Natural killer cell (primary cell): ENCODE measurements at regions not wholly inside any gene's neighbourhood (a gene's known extent, or its start where the extent isn't known, plus 50 kb on each side); places are given as distances from the start of the nearest gene placed in this dataset.
A peak's percentile ranks its signal among the peaks of the same experiment; 100 is the strongest.

ENCODE experiments used
- ATAC-seq, 3 donors: fragments of 150-1000 bp in 2 of 3; fragments of 200-7000 bp in 1 of 3; cut with Tn5 transposase; 1 replicate in 1 of 3; 2 replicates in 2 of 3; pipeline ENCODE4 v1.10.0; 2021; ENCODE audit warnings: mild to moderate bottlenecking in 2 of 3, moderate library complexity in 2 of 3
- DNase-seq, 2 donors: peaks; one replicate each; pipeline versions ENCODE4 v3.0.0 to v3.0.0-alpha.2; 2013 to 2021; ENCODE audit warnings: mixed read lengths in 1 of 2
- H3K27ac ChIP-seq: one replicate; pipeline ENCODE4 v1.5.1; 2013; ENCODE audit warnings: mild to moderate bottlenecking, low read length
- H3K27me3 ChIP-seq: one replicate; pipeline ENCODE4 v1.6.1; 2013; ENCODE audit warnings: low read length; ENCODE audit not compliant: control insufficient read depth, insufficient read depth
- H3K36me3 ChIP-seq: one replicate; pipeline ENCODE4 v1.6.1; 2013; ENCODE audit warnings: low read length; ENCODE audit not compliant: control insufficient read depth, insufficient read depth
- H3K4me1 ChIP-seq: one replicate; pipeline ENCODE4 v1.6.1; 2013; ENCODE audit warnings: low read length; ENCODE audit not compliant: control insufficient read depth, insufficient read depth
- H3K4me3 ChIP-seq: one replicate; pipeline ENCODE4 v1.5.1; 2013; ENCODE audit warnings: low read length
- H3K9me3 ChIP-seq: one replicate; pipeline ENCODE4 v1.6.1; 2013; ENCODE audit warnings: low read length; ENCODE audit not compliant: control insufficient read depth, insufficient read depth
- H3K27ac Mint-ChIP-seq, 2 donors: one replicate each; pipeline ENCODE4 v1.8.0; 2022; ENCODE audit warnings: mild to moderate bottlenecking in 2 of 2, mixed read lengths in 2 of 2, moderate library complexity in 1 of 2
- H3K27me3 Mint-ChIP-seq, 2 donors: one replicate each; pipeline ENCODE4 v1.8.0; 2022; ENCODE audit warnings: low read depth in 2 of 2, mixed read lengths in 2 of 2
- H3K36me3 Mint-ChIP-seq: one replicate; pipeline ENCODE4 v1.8.0; 2022; ENCODE audit warnings: mixed read lengths
- H3K4me1 Mint-ChIP-seq, 2 donors: one replicate each; pipeline ENCODE4 v1.8.0; 2022; ENCODE audit warnings: mixed read lengths in 2 of 2
- H3K4me3 Mint-ChIP-seq: one replicate; pipeline ENCODE4 v1.8.0; 2022; ENCODE audit warnings: mild to moderate bottlenecking, moderate library complexity, mixed read lengths
- H3K9me3 Mint-ChIP-seq, 2 donors: one replicate each; pipeline ENCODE4 v1.8.0; 2022; ENCODE audit warnings: mixed read lengths in 2 of 2
- CTCF ChIP-seq: fragments of 200-600 bp; IDR thresholded peaks from one replicate; pipeline ENCODE4 v1.8.0; 2022; ENCODE audit warnings: antibody characterized with exemption
- whole genome bisulfite sequencing: methylation state at CpG from one replicate; pipeline ENCODE4 v1.1.7; 2013; ENCODE audit warnings: missing lambda C conversion rate; ENCODE audit not compliant: insufficient coverage; 5-methylcytosine and 5-hydroxymethylcytosine counted together
- intact Hi-C: fragments of 100-400 bp; cut with micrococcal nuclease; formaldehyde crosslinking; loops from one replicate; pipeline ENCODE4 v1.14.2; 2022

DNA sequence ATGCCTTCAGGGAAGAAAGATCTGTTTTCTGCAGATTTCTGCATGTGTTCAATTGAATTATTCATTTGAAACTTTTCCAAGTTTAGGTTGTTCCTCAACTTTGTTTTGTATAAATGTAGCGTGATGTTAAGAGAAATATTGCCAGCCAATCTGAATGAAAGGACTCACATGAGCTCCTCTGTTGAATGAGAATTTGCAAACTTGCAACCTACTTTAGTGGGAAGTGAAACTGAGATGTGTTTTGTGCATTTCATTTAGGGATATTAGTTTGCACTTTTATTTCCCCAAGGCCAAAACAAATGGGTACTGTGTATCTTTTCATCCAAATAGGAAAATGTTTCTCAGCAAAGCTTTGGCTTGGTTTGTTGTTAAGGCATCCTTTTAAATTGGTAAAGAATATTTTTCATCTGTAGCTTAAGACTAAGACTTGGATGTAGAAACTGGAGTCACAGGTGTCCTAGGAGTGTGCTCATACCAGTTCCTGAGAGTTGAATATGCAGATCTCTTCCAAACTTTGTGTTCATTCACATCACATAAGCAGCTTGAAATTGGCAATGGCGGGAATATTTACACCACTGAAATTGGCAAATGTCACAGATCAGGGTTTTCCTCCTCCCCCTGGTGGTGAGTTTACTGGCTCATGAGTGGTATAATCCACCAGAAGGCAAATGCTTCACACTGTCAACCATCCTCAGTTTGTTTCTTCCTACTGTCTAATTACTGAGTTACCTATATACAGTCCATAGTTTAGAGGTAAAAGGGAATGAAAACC lies 193.6 kb upstream of the BANK1 start:
- Histone ChIP-seq H3K36me3 (no peaks in the 10 kb centered on the region), H3K9me3 (no peaks in the 10 kb centered on the region), H3K4me3 (no peak overlapping the region), H3K4me1 (no peaks in the 10 kb centered on the region), H3K27me3 (no peaks in the 10 kb centered on the region), H3K27ac (no peak overlapping the region)
- Mint-ChIP-seq H3K4me3 (no peak overlapping the region), H3K9me3 (no peaks in the 10 kb centered on the region), H3K27me3 (no peaks in the 10 kb centered on the region), H3K4me1 (no peaks in the 10 kb centered on the region), H3K36me3 (no peaks in the 10 kb centered on the region), H3K27ac (no peak overlapping the region)
- intact Hi-C loops, result loop anchor here (1.0 to 5.0 kb wide), 2 partner anchors 250 to 428 kb away; partner anchors contain the start of gene PPP3CA
- peak in 1 of 2 donors; percentile 70 for DNase-seq
- WGBS, result 67% methylated on average over 1 of the region's 2 CpGs
- peak; percentile 30 to 55 (median 40) for ATAC-seq
- TF ChIP-seq CTCF, result peak; percentile 62

- Mint-ChIP-seq H3K9me3 (no peaks in the 10 kb centered on the region), H3K27ac (no peak overlapping the region), H3K4me3 (no peak overlapping the region), H3K36me3 (no peaks in the 10 kb centered on the region), H3K4me1 (no peaks in the 10 kb centered on the region), H3K27me3 (no peaks in the 10 kb centered on the region)
- DNase-seq (no peak), ATAC-seq (no peak)
- Histone ChIP-seq H3K4me3 (no peak overlapping the region), H3K4me1 (no peaks in the 10 kb centered on the region), H3K9me3 (no peaks in the 10 kb centered on the region), H3K27me3 (no peaks in the 10 kb centered on the region), H3K36me3 (no peaks in the 10 kb centered on the region), H3K27ac (no peak overlapping the region)
- 87% methylated on average over 5 of the region's 11 CpGs for WGBS
- intact Hi-C loops, result no loop called here
- no peak for TF ChIP-seq CTCF
These were observed 195.9 kb upstream of the BANK1 start for GRCh38 chr4:101594588-101594987.

DNA sequence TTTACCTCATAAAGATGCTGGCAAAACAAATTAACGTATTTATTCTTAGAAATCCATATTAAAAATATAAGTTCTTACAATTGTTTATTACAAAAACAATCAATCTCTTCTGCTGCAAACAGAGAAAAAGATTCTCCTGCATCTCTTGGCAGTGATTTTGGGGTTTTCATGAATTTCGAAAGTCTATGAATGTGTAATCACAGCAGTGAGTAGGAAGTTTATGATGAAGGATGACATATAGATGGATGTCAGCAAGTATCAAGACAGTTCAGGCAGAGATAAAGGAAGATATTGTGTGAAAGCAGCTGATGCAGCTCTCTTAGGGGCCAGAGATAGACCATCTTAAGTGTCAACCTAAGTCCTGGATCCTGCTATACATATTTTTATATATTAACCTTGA lies 196.9 kb upstream of the BANK1 start:
- ATAC-seq (no peak), DNase-seq (no peak)
- Histone ChIP-seq H3K36me3 (no peaks in the 10 kb centered on the region), H3K4me1 (no peaks in the 10 kb centered on the region), H3K27me3 (no peaks in the 10 kb centered on the region), H3K9me3 (no peaks in the 10 kb centered on the region), H3K4me3 (no peak overlapping the region), H3K27ac (no peak overlapping the region)
- Mint-ChIP-seq H3K9me3 (no peaks in the 10 kb centered on the region), H3K27ac (no peak overlapping the region), H3K4me1 (no peaks in the 10 kb centered on the region), H3K27me3 (no peaks in the 10 kb centered on the region), H3K36me3 (no peaks in the 10 kb centered on the region), H3K4me3 (no peak overlapping the region)
- WGBS, result 100% methylated on average over 1 of the region's 2 CpGs
- intact Hi-C loops, result no loop called here
- TF ChIP-seq CTCF, result no peak

DNA sequence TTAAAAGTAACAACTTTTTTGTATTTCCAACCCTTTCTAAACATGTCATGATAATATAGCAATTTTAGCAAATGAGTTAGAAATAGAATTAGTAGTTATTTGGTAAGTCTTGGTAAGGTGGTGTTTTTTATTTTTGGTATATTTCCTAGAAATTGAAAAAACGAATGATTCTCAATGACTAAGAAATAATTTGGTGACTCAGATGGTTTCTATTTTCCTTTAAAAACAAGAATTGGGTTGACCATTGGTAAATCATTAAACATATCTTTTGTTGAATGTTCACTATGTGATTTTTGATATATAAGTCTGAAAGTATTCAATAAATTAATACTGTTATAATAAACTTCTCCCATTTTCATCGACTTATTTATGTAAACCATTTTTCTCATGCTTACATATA lies 206.2 kb upstream of the BANK1 start:
- 67% methylated on average over 1 of the region's 2 CpGs for WGBS
- TF ChIP-seq CTCF, result no peak

More for the DNA sequence above, 206.2 kb upstream of the BANK1 start:
- ATAC-seq (no peak), DNase-seq (no peak)
- H3K36me3 Mint-ChIP-seq, result peaks cover 16% of the 10 kb centered on the region
- Histone ChIP-seq H3K36me3 (no peaks in the 10 kb centered on the region), H3K9me3 (peaks cover 5% of the 10 kb centered on the region), H3K27me3 (no peaks in the 10 kb centered on the region), H3K4me1 (no peaks in the 10 kb centered on the region), H3K4me3 (no peak overlapping the region), H3K27ac (no peak overlapping the region)
- no peak overlapping the region for H3K27ac Mint-ChIP-seq
- intact Hi-C loops, result no loop called here
- H3K4me3 Mint-ChIP-seq, result no peak overlapping the region
- peaks cover 4 to 10% of the 10 kb centered on the region in 2 donors for H3K27me3 Mint-ChIP-seq
- no peaks in the 10 kb centered on the region for H3K4me1 Mint-ChIP-seq
- peaks cover 2 to 10% of the 10 kb centered on the region in 2 donors for H3K9me3 Mint-ChIP-seq
